GM23338 (cell line): ENCODE measurements at regions not wholly inside any gene's neighbourhood (a gene's known extent, or its start where the extent isn't known, plus 50 kb on each side); places are given as distances from the start of the nearest gene placed in this dataset.
A peak's percentile ranks its signal among the peaks of the same experiment; 100 is the strongest.

Source experiments
- ATAC-seq: fragments of 200-7000 bp; cut with Tn5 transposase; 3 replicates; pipeline ENCODE4 v1.9.1; 2020
- DNase-seq: peaks from one replicate; pipeline ENCODE4 v3.0.0-alpha.2; 2015; ENCODE audit warnings: low spot score
- H2AFZ ChIP-seq: fragments of 200-600 bp; sonication (generic); 2 replicates; pipeline ENCODE4 v1.8.0; 2016; ENCODE audit warnings: antibody characterized with exemption, mild to moderate bottlenecking, moderate library complexity
- H3F3A ChIP-seq: fragments of 200-600 bp; sonication (generic); replicated peaks from 2 replicates; pipeline ENCODE4 v1.8.0; 2017; ENCODE audit warnings: antibody characterized with exemption, mixed run types, low read depth
- H3K27ac ChIP-seq: fragments of 200-600 bp; sonication (generic); 2 replicates; pipeline ENCODE4 v1.6.1; 2016; ENCODE audit warnings: low read depth
- H3K27me3 ChIP-seq: fragments of 200-600 bp; sonication (generic); 2 replicates; pipeline ENCODE4 v1.8.0; 2016; ENCODE audit warnings: mild to moderate bottlenecking, mixed run types, moderate library complexity; ENCODE audit not compliant: insufficient read depth
- H3K36me3 ChIP-seq: fragments of 200-600 bp; sonication (generic); 2 replicates; pipeline ENCODE4 v1.8.0; 2016; ENCODE audit warnings: mild to moderate bottlenecking; ENCODE audit not compliant: insufficient read depth
- H3K4me1 ChIP-seq: fragments of 200-600 bp; sonication (generic); 2 replicates; pipeline ENCODE4 v1.8.0; 2016; ENCODE audit warnings: mild to moderate bottlenecking, moderate library complexity; ENCODE audit not compliant: insufficient read depth
- H3K4me2 ChIP-seq: fragments of 200-600 bp; sonication (generic); 2 replicates; pipeline ENCODE4 v1.7.1; 2017; ENCODE audit warnings: mixed run types
- H3K4me3 ChIP-seq: fragments of 200-600 bp; sonication (generic); 2 replicates; pipeline ENCODE4 v1.6.1; 2016; ENCODE audit warnings: mixed run types
- H3K79me2 ChIP-seq: fragments of 200-600 bp; sonication (generic); replicated peaks from 2 replicates; pipeline ENCODE4 v1.8.0; 2017; ENCODE audit warnings: mild to moderate bottlenecking; ENCODE audit not compliant: insufficient read depth
- H3K9me2 ChIP-seq: fragments of 200-600 bp; sonication (generic); 2 replicates; pipeline ENCODE4 v1.8.0; 2017; ENCODE audit not compliant: insufficient read depth
- H4K20me1 ChIP-seq: fragments of 200-600 bp; sonication (generic); replicated peaks from 2 replicates; pipeline ENCODE4 v1.8.0; 2017; ENCODE audit warnings: mild to moderate bottlenecking; ENCODE audit not compliant: insufficient read depth
- H3K27ac Mint-ChIP-seq: 2 replicates; pipeline ENCODE4 v1.8.0; 2020; ENCODE audit warnings: inconsistent platforms, mild to moderate bottlenecking, moderate library complexity, mixed read lengths
- H3K27me3 Mint-ChIP-seq: 3 replicates; pipeline ENCODE4 v1.8.0; 2022; ENCODE audit warnings: low read depth, mild to moderate bottlenecking, moderate library complexity, mixed read lengths, inconsistent platforms; ENCODE audit not compliant: insufficient read depth, poor library complexity
- H3K36me3 Mint-ChIP-seq: 3 replicates; pipeline ENCODE4 v1.8.0; 2021; ENCODE audit warnings: low read depth, mild to moderate bottlenecking, inconsistent platforms, moderate library complexity, mixed read lengths
- H3K4me1 Mint-ChIP-seq: 3 replicates; pipeline ENCODE4 v1.8.0; 2020; ENCODE audit warnings: mild to moderate bottlenecking, inconsistent platforms, mixed read lengths
- H3K4me3 Mint-ChIP-seq: 3 replicates; pipeline ENCODE4 v1.8.0; 2021; ENCODE audit warnings: moderate library complexity, mild to moderate bottlenecking, inconsistent platforms, mixed read lengths
- H3K9me3 Mint-ChIP-seq: 3 replicates; pipeline ENCODE4 v1.8.0; 2020; ENCODE audit warnings: moderate library complexity, mild to moderate bottlenecking, inconsistent platforms, mixed read lengths
- CREB1 ChIP-seq: fragments of 250-450 bp; sonication (Bioruptor Pico); IDR thresholded peaks from 2 replicates; pipeline ENCODE4 v1.5.0; 2020; ENCODE audit warnings: low read depth, mild to moderate bottlenecking, moderate library complexity
- POLR2AphosphoS5 ChIP-seq: IDR thresholded peaks from 2 replicates; pipeline ENCODE4 v1.6.1; 2016; ENCODE audit warnings: antibody characterized with exemption, low read depth
- ZNF114 ChIP-seq: fragments of 250-450 bp; sonication (Bioruptor Pico); IDR thresholded peaks from 2 replicates; pipeline ENCODE4 v1.5.0; 2020; ENCODE audit warnings: mild to moderate bottlenecking, moderate library complexity
- TF ChIP-seq, protein P1 (sequence below): fragments of 250-450 bp; sonication (Bioruptor Pico); IDR thresholded peaks from 2 replicates; pipeline ENCODE4 v1.5.0; 2020; ENCODE audit warnings: mild to moderate bottlenecking, moderate library complexity
- TF ChIP-seq, protein P2 (sequence below): IDR thresholded peaks from 2 replicates; pipeline ENCODE4 v1.6.1; 2016; ENCODE audit warnings: antibody characterized with exemption
- TF ChIP-seq, protein P3 (sequence below): IDR thresholded peaks from one replicate; pipeline ENCODE4 v1.6.1; 2018; ENCODE audit warnings: antibody characterized with exemption; ENCODE audit not compliant: unreplicated experiment

DNA sequence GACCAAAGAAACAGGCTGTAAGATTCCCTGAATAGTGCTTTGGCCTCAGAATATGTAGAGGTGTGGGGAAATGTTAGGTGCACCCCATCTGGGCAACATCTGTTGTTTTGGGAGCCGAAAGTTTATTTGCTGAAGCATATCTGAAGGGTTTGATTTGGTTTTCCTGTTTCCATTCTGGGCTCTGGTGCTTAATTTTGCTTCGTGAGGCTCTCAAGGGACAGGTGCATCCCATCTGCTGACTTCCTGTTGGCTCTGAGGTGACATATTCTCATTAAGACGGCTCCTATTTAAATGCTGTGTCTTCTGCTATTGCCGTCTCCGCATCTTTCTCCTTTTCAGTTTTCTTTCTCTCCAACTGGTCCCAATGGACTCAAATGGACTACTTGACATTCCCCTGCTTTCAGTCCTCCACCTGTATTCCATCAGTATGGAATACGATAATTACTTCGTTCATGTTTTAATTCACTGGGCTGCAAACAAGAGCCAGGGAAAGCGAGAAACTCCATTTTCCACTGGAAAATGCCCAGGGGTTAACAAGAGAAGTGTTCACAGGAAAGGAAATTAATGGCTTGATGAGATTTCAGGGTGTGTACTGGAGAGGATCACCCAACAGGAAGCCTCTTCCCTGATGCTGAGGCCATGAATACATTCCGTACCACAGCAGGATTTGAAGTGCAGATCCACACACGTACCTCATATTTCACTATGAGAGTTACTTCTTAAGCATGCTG, 104.0 kb downstream of the MTX3 start (continued):
- TF ChIP-seq, protein P1, sequence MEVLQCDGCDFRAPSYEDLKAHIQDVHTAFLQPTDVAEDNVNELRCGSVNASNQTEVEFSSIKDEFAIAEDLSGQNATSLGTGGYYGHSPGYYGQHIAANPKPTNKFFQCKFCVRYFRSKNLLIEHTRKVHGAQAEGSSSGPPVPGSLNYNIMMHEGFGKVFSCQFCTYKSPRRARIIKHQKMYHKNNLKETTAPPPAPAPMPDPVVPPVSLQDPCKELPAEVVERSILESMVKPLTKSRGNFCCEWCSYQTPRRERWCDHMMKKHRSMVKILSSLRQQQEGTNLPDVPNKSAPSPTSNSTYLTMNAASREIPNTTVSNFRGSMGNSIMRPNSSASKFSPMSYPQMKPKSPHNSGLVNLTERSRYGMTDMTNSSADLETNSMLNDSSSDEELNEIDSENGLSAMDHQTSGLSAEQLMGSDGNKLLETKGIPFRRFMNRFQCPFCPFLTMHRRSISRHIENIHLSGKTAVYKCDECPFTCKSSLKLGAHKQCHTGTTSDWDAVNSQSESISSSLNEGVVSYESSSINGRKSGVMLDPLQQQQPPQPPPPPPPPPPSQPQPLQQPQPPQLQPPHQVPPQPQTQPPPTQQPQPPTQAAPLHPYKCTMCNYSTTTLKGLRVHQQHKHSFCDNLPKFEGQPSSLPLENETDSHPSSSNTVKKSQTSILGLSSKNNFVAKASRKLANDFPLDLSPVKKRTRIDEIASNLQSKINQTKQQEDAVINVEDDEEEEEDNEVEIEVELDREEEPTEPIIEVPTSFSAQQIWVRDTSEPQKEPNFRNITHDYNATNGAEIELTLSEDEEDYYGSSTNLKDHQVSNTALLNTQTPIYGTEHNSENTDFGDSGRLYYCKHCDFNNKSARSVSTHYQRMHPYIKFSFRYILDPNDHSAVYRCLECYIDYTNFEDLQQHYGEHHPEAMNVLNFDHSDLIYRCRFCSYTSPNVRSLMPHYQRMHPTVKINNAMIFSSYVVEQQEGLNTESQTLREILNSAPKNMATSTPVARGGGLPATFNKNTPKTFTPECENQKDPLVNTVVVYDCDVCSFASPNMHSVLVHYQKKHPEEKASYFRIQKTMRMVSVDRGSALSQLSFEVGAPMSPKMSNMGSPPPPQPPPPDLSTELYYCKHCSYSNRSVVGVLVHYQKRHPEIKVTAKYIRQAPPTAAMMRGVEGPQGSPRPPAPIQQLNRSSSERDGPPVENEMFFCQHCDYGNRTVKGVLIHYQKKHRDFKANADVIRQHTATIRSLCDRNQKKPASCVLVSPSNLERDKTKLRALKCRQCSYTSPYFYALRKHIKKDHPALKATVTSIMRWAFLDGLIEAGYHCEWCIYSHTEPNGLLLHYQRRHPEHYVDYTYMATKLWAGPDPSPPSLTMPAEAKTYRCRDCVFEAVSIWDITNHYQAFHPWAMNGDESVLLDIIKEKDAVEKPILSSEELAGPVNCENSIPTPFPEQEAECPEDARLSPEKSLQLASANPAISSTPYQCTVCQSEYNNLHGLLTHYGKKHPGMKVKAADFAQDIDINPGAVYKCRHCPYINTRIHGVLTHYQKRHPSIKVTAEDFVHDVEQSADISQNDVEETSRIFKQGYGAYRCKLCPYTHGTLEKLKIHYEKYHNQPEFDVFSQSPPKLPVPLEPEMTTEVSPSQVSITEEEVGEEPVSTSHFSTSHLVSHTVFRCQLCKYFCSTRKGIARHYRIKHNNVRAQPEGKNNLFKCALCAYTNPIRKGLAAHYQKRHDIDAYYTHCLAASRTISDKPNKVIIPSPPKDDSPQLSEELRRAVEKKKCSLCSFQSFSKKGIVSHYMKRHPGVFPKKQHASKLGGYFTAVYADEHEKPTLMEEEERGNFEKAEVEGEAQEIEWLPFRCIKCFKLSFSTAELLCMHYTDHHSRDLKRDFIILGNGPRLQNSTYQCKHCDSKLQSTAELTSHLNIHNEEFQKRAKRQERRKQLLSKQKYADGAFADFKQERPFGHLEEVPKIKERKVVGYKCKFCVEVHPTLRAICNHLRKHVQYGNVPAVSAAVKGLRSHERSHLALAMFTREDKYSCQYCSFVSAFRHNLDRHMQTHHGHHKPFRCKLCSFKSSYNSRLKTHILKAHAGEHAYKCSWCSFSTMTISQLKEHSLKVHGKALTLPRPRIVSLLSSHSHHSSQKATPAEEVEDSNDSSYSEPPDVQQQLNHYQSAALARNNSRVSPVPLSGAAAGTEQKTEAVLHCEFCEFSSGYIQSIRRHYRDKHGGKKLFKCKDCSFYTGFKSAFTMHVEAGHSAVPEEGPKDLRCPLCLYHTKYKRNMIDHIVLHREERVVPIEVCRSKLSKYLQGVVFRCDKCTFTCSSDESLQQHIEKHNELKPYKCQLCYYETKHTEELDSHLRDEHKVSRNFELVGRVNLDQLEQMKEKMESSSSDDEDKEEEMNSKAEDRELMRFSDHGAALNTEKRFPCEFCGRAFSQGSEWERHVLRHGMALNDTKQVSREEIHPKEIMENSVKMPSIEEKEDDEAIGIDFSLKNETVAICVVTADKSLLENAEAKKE (CRISPR knock-in tag): no peak
- no peak for TF ChIP-seq CREB1

DNA sequence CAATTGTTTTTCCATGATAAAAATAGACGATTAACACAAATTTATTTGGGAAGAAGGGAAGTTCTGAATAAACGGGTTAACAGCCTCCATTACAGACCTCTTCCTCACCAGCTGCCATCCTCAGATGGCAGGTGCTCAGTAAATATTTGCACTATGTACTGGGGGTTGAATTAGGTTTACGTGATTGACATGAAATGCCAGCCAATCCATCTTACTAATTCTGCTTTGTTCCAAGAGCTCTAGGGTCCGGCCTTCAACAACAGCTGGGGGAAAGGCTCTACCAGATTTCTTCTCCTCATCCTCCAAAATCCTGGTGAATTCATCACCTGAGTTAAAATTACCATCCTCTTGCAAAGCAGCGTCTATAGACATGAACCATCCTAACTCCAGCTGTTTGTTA, 104.6 kb downstream of the MTX3 start:
- no peaks in the 10 kb centered on the region for H3K36me3 ChIP-seq
- DNase-seq (no peak), ATAC-seq (no peak)
- Mint-ChIP-seq H3K36me3 (no peaks in the 10 kb centered on the region), H3K4me1 (no peaks in the 10 kb centered on the region), H3K27me3 (peaks cover 2% of the 10 kb centered on the region), H3K27ac (no peak overlapping the region), H3K9me3 (peaks cover 7% of the 10 kb centered on the region; the same call in 2 of the 3 replicates), H3K4me3 (no peak overlapping the region)
- no peaks in the 10 kb centered on the region for H4K20me1 ChIP-seq
- H3K27me3 ChIP-seq: no peaks in the 10 kb centered on the region
- H3K79me2 ChIP-seq: no peaks in the 10 kb centered on the region
- H3K4me3 ChIP-seq: no peak overlapping the region
- H2AFZ ChIP-seq: peak overlapping the region; percentile 23; the same call in 1 of the 2 replicates
- no peaks in the 10 kb centered on the region for H3F3A ChIP-seq
- peaks cover 5% of the 10 kb centered on the region; the same call in 1 of the 2 replicates for H3K9me2 ChIP-seq
- no peak overlapping the region for H3K27ac ChIP-seq
- no peaks in the 10 kb centered on the region for H3K4me1 ChIP-seq
- H3K4me2 ChIP-seq: no peak overlapping the region
- TF ChIP-seq POLR2AphosphoS5 (no peak), ZNF114 (CRISPR knock-in tag) (no peak)
- TF ChIP-seq, protein P2, sequence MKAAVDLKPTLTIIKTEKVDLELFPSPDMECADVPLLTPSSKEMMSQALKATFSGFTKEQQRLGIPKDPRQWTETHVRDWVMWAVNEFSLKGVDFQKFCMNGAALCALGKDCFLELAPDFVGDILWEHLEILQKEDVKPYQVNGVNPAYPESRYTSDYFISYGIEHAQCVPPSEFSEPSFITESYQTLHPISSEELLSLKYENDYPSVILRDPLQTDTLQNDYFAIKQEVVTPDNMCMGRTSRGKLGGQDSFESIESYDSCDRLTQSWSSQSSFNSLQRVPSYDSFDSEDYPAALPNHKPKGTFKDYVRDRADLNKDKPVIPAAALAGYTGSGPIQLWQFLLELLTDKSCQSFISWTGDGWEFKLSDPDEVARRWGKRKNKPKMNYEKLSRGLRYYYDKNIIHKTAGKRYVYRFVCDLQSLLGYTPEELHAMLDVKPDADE: no peak
- TF ChIP-seq, protein P3, sequence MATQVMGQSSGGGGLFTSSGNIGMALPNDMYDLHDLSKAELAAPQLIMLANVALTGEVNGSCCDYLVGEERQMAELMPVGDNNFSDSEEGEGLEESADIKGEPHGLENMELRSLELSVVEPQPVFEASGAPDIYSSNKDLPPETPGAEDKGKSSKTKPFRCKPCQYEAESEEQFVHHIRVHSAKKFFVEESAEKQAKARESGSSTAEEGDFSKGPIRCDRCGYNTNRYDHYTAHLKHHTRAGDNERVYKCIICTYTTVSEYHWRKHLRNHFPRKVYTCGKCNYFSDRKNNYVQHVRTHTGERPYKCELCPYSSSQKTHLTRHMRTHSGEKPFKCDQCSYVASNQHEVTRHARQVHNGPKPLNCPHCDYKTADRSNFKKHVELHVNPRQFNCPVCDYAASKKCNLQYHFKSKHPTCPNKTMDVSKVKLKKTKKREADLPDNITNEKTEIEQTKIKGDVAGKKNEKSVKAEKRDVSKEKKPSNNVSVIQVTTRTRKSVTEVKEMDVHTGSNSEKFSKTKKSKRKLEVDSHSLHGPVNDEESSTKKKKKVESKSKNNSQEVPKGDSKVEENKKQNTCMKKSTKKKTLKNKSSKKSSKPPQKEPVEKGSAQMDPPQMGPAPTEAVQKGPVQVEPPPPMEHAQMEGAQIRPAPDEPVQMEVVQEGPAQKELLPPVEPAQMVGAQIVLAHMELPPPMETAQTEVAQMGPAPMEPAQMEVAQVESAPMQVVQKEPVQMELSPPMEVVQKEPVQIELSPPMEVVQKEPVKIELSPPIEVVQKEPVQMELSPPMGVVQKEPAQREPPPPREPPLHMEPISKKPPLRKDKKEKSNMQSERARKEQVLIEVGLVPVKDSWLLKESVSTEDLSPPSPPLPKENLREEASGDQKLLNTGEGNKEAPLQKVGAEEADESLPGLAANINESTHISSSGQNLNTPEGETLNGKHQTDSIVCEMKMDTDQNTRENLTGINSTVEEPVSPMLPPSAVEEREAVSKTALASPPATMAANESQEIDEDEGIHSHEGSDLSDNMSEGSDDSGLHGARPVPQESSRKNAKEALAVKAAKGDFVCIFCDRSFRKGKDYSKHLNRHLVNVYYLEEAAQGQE: no peak
